Neural cell (in vitro differentiated cells): ENCODE measurements at regions not wholly inside any gene's neighbourhood (a gene's known extent, or its start where the extent isn't known, plus 50 kb on each side); places are given as distances from the start of the nearest gene placed in this dataset.

Source experiments
- H2AFZ ChIP-seq: fragments of 200-600, 300-800 bp; sonication (generic), shearing (Covaris generic); 2 replicates; pipeline ENCODE4 v1.6.0; 2014; ENCODE audit warnings: low read depth, mild to moderate bottlenecking, antibody characterized with exemption, low read length, moderate library complexity
- H3F3A ChIP-seq: fragments of 200-600 bp; shearing (Covaris generic); 2 replicates; pipeline ENCODE4 v1.6.1; 2016; ENCODE audit warnings: mild to moderate bottlenecking, moderate library complexity, mixed read lengths, antibody characterized with exemption, low read length; ENCODE audit not compliant: insufficient read depth, poor library complexity, severe bottlenecking
- H3K27ac ChIP-seq: fragments of 200-600, 300-800 bp; sonication (generic), shearing (Covaris generic); 2 replicates; pipeline ENCODE4 v1.5.1; 2014; ENCODE audit warnings: mild to moderate bottlenecking, low read length, moderate library complexity
- H3K27me3 ChIP-seq: fragments of 300-800, 200-600 bp; sonication (generic), shearing (Covaris generic); 2 replicates; pipeline ENCODE4 v1.6.0; 2014; ENCODE audit warnings: mild to moderate bottlenecking, low read depth, low read length, moderate library complexity; ENCODE audit not compliant: insufficient read depth
- H3K36me3 ChIP-seq: fragments of 300-800, 200-600 bp; sonication (generic), shearing (Covaris generic); 2 replicates; pipeline ENCODE4 v1.5.1; 2014; ENCODE audit warnings: mild to moderate bottlenecking, antibody characterized with exemption, low read length, moderate library complexity; ENCODE audit not compliant: insufficient read depth
- H3K4me2 ChIP-seq: fragments of 300-800, 200-600 bp; sonication (generic), shearing (Covaris generic); 2 replicates; pipeline ENCODE4 v1.6.0; 2014; ENCODE audit warnings: mild to moderate bottlenecking, low read length
- H3K4me3 ChIP-seq: fragments of 300-800, 200-600 bp; sonication (generic), shearing (Covaris generic); 2 replicates; pipeline ENCODE4 v1.5.1; 2014; ENCODE audit warnings: mild to moderate bottlenecking, low read length, moderate library complexity
- H3K79me2 ChIP-seq: fragments of 200-600 bp; shearing (Covaris generic); replicated peaks from 2 replicates; pipeline ENCODE4 v1.6.0; 2014; ENCODE audit warnings: mild to moderate bottlenecking, low read length, moderate library complexity; ENCODE audit not compliant: insufficient read depth
- H3K9ac ChIP-seq: fragments of 300-800, 200-600 bp; sonication (generic), shearing (Covaris generic); 2 replicates; pipeline ENCODE4 v1.6.1; 2016; ENCODE audit warnings: mild to moderate bottlenecking, low read length, mixed read lengths
- H3K9me2 ChIP-seq: fragments of 200-600 bp; shearing (Covaris generic); 2 replicates; pipeline ENCODE4 v1.6.1; 2016; ENCODE audit warnings: mild to moderate bottlenecking, low read length, mixed read lengths; ENCODE audit not compliant: insufficient read depth
- H3K9me3 ChIP-seq: fragments of 200-600, 300-800 bp; sonication (generic), shearing (Covaris generic); 2 replicates; pipeline ENCODE4 v1.6.1; 2016; ENCODE audit warnings: mild to moderate bottlenecking, mixed run types, low read length, moderate library complexity, mixed read lengths
- H4K20me1 ChIP-seq: fragments of 200-600 bp; shearing (Covaris generic); 2 replicates; pipeline ENCODE4 v1.6.1; 2016; ENCODE audit warnings: mild to moderate bottlenecking, mixed run types; ENCODE audit not compliant: insufficient read depth
- CTCF ChIP-seq: fragments of 450-650 bp; IDR thresholded peaks from 2 replicates; pipeline ENCODE4 v1.5.1; 2014; ENCODE audit warnings: antibody characterized with exemption, mild to moderate bottlenecking, moderate library complexity; ENCODE audit not compliant: poor library complexity, severe bottlenecking
- EP300 ChIP-seq: fragments of 450-650 bp; conservative IDR thresholded peaks from 2 replicates; pipeline ENCODE4 v1.6.1; 2014; ENCODE audit warnings: antibody characterized with exemption, mild to moderate bottlenecking, moderate library complexity; ENCODE audit not compliant: poor library complexity, severe bottlenecking
- EZH2 ChIP-seq: fragments of 200-600, 300-800 bp; shearing (Covaris generic), sonication (generic); IDR thresholded peaks from 2 replicates; pipeline ENCODE4 v1.6.1; 2014; ENCODE audit warnings: antibody characterized with exemption, low read length, borderline replicate concordance, mild to moderate bottlenecking; ENCODE audit not compliant: insufficient read depth, poor library complexity, severe bottlenecking
- MXI1 ChIP-seq: fragments of 450-650 bp; conservative IDR thresholded peaks from 2 replicates; pipeline ENCODE4 v1.6.1; 2014; ENCODE audit warnings: antibody characterized with exemption, mild to moderate bottlenecking; ENCODE audit not compliant: poor library complexity, severe bottlenecking
- POLR2AphosphoS5 ChIP-seq: IDR thresholded peaks from 2 replicates; pipeline ENCODE4 v1.6.1; 2012
- RAD21 ChIP-seq: fragments of 450-650 bp; conservative IDR thresholded peaks from 2 replicates; pipeline ENCODE4 v1.6.1; 2014; ENCODE audit warnings: antibody characterized with exemption, mild to moderate bottlenecking, moderate library complexity
- REST ChIP-seq: IDR thresholded peaks from 2 replicates; pipeline ENCODE4 v1.6.1; 2012; ENCODE audit warnings: borderline replicate concordance
- SMC3 ChIP-seq: fragments of 450-650 bp; conservative IDR thresholded peaks from 2 replicates; pipeline ENCODE4 v1.6.1; 2014; ENCODE audit warnings: antibody characterized with exemption, mild to moderate bottlenecking, moderate library complexity; ENCODE audit not compliant: poor library complexity
- TAF1 ChIP-seq: IDR thresholded peaks from 2 replicates; pipeline ENCODE4 v1.6.1; 2012; ENCODE audit warnings: low read depth

DNA sequence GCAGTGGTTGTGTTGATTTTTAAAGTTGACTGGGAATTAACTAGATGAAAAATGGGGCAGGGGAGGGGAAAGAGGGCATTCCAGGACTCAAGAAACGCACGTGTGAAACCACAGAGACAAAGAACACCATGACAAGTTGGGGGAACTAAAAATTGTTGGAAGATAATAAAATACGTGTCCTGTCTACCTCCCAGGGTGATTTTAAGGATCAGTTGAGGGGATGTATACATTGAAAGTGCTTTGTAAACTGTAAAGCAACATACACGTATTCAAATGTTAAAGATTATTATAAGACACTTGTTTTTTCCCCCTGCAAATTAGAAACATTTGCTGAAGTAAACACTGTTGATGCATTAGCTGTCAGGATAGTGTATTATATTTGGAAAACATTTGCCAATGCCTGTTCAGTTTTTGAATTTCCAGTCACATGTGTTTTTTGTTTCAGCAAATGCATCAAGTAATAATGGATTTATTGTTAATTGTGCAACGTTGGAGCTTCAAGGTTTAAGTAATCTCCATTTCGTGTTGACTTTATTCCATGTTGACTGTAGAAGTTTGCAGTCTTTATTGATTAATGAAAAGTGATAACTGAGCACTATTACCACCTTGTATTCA is 412.7 kb downstream of the ACTL7B start:
- no peak overlapping the region for H3K4me3 ChIP-seq
- no peaks in the 10 kb centered on the region for H3K9me2 ChIP-seq
- TF ChIP-seq EZH2 (no peak), TAF1 (no peak), RAD21 (no peak), REST (no peak)
- no peak overlapping the region for H3K9ac ChIP-seq
- H2AFZ ChIP-seq, result no peak overlapping the region
- no peaks in the 10 kb centered on the region for H3K9me3 ChIP-seq
- H3K27me3 ChIP-seq, result no peaks in the 10 kb centered on the region
- H4K20me1 ChIP-seq, result no peaks in the 10 kb centered on the region
- no peak overlapping the region for H3K4me2 ChIP-seq
- H3F3A ChIP-seq, result no peaks in the 10 kb centered on the region
- no peak overlapping the region for H3K27ac ChIP-seq
- no peaks in the 10 kb centered on the region for H3K36me3 ChIP-seq
- no peaks in the 10 kb centered on the region for H3K79me2 ChIP-seq

GRCh38 chr9:108442627-108443018 is 413.2 kb downstream of the ACTL7B start:
- Histone ChIP-seq H2AFZ (no peak overlapping the region), H3K9me3 (no peaks in the 10 kb centered on the region), H4K20me1 (no peaks in the 10 kb centered on the region), H3K27ac (no peak overlapping the region), H3K4me3 (no peak overlapping the region), H3K79me2 (no peaks in the 10 kb centered on the region), H3K9me2 (no peaks in the 10 kb centered on the region), H3K4me2 (no peak overlapping the region), H3K9ac (no peak overlapping the region), H3F3A (no peaks in the 10 kb centered on the region), H3K36me3 (no peaks in the 10 kb centered on the region), H3K27me3 (no peaks in the 10 kb centered on the region)
- TF ChIP-seq POLR2AphosphoS5 (no peak), RAD21 (no peak), EP300 (no peak)

- no peaks in the 10 kb centered on the region for H3K79me2 ChIP-seq
- no peaks in the 10 kb centered on the region for H3F3A ChIP-seq
- no peak overlapping the region for H2AFZ ChIP-seq
- no peaks in the 10 kb centered on the region for H3K9me2 ChIP-seq
- H3K9ac ChIP-seq, result no peak overlapping the region
- TF ChIP-seq CTCF, result no peak
- TF ChIP-seq TAF1, result no peak
- no peak for TF ChIP-seq MXI1
- TF ChIP-seq SMC3, result no peak
- no peak for TF ChIP-seq POLR2AphosphoS5
- TF ChIP-seq RAD21, result no peak
- TF ChIP-seq EP300, result no peak
- no peak overlapping the region for H3K27ac ChIP-seq
- H3K4me2 ChIP-seq, result no peak overlapping the region
- H3K27me3 ChIP-seq, result no peaks in the 10 kb centered on the region
- H3K36me3 ChIP-seq, result no peaks in the 10 kb centered on the region
- H4K20me1 ChIP-seq, result no peaks in the 10 kb centered on the region
- no peak overlapping the region for H3K4me3 ChIP-seq
- H3K9me3 ChIP-seq, result no peaks in the 10 kb centered on the region
These were observed 414.1 kb downstream of the ACTL7B start for GRCh38 chr9:108441726-108442125.
